ENCODE measurements at regions not wholly inside any gene's neighbourhood (a gene's known extent, or its start where the extent isn't known, plus 50 kb on each side); places are given as distances from the start of the nearest gene placed in this dataset.

- TF ChIP-seq CTCF (conservative IDR thresholded peaks at IDR 0.05; ENCODE audit: low read length) (no peak), EZH2phosphoT487 (IDR thresholded peaks at IDR 0.05; ENCODE audit: borderline replicate concordance) (no peak)
Observed at GRCh38 chr3:106877627-106878026, 499.6 kb upstream of the CCDC54 start.
